PC-3 (cell line): ENCODE measurements at regions not wholly inside any gene's neighbourhood (a gene's known extent, or its start where the extent isn't known, plus 50 kb on each side); places are given as distances from the start of the nearest gene placed in this dataset.

Experiments
- EZH2 ChIP-seq: fragments of 300-600 bp; sonication (generic); IDR thresholded peaks from one replicate; pipeline ENCODE4 v1.6.1; 2017; ENCODE audit warnings: antibody characterized with exemption, mild to moderate bottlenecking, low read length; ENCODE audit not compliant: unreplicated experiment
- EZH2phosphoT487 ChIP-seq: fragments of 300-600 bp; sonication (generic); IDR thresholded peaks from 2 replicates; pipeline ENCODE4 v1.6.1; 2018; ENCODE audit warnings: mild to moderate bottlenecking, antibody characterized with exemption, low read length, borderline replicate concordance
- TF ChIP-seq, protein P1 (sequence below): fragments of 300-600 bp; sonication (generic); conservative IDR thresholded peaks from 2 replicates; pipeline ENCODE4 v1.5.1; 2017; ENCODE audit warnings: antibody characterized with exemption, low read depth, mild to moderate bottlenecking, low read length

DNA sequence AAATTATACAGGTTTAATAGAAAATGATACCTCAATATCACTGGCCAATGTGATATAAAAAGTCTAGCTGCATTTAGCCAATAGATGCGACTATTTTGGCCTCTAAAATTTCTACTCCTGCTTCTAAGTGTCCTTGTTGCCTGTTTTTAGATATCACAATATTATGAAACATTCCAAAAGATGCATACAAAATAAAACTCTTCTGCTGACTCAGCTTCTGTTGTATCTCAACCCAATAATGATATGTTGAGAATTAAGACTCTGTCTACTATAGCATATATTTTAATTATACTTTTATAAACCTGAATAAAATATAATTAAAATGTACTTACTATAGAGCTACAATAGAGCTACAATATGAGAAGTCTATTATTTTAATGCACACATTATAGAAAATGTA lies 661.0 kb upstream of the TEX47 start:
- TF ChIP-seq, protein P1, sequence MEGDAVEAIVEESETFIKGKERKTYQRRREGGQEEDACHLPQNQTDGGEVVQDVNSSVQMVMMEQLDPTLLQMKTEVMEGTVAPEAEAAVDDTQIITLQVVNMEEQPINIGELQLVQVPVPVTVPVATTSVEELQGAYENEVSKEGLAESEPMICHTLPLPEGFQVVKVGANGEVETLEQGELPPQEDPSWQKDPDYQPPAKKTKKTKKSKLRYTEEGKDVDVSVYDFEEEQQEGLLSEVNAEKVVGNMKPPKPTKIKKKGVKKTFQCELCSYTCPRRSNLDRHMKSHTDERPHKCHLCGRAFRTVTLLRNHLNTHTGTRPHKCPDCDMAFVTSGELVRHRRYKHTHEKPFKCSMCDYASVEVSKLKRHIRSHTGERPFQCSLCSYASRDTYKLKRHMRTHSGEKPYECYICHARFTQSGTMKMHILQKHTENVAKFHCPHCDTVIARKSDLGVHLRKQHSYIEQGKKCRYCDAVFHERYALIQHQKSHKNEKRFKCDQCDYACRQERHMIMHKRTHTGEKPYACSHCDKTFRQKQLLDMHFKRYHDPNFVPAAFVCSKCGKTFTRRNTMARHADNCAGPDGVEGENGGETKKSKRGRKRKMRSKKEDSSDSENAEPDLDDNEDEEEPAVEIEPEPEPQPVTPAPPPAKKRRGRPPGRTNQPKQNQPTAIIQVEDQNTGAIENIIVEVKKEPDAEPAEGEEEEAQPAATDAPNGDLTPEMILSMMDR: no peak
- TF ChIP-seq EZH2: no peak
- TF ChIP-seq EZH2phosphoT487: no peak
